ENCODE measurements at regions not wholly inside any gene's neighbourhood (a gene's known extent, or its start where the extent isn't known, plus 50 kb on each side); places are given as distances from the start of the nearest gene placed in this dataset.

DNA sequence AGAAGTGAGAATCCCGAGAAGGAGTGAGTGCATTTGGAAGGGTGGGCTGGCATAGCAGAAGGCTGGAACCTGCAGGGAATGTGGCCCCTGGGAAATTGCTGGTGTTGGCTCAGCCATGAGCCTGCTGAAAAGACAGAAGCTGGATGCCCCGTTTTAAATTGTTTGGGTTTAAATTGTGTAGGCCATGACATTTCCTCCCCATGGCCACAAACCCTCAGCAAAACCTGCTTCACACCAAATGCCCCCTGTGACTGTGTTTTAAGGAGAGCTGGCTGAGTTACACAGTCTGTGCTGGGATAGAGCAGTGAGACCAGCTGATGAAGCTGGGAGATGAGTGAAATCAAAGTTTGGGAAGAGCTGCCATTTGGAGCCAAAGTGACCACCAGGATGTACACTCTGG is 216.3 kb upstream of the RGMA start:
- FAIRE-seq: no peak
- TF ChIP-seq POLR2A (IDR thresholded peaks at IDR 0.05; ENCODE audit: low read depth, low read length) (no peak), POLR2AphosphoS5 (IDR thresholded peaks at IDR 0.05; ENCODE audit: low read depth, low read length) (no peak), TAF1 (IDR thresholded peaks at IDR 0.05; ENCODE audit: borderline replicate concordance, low read depth, low read length) (no peak)
- DNase-seq (ENCODE audit: insufficient read length): no peak

DNA sequence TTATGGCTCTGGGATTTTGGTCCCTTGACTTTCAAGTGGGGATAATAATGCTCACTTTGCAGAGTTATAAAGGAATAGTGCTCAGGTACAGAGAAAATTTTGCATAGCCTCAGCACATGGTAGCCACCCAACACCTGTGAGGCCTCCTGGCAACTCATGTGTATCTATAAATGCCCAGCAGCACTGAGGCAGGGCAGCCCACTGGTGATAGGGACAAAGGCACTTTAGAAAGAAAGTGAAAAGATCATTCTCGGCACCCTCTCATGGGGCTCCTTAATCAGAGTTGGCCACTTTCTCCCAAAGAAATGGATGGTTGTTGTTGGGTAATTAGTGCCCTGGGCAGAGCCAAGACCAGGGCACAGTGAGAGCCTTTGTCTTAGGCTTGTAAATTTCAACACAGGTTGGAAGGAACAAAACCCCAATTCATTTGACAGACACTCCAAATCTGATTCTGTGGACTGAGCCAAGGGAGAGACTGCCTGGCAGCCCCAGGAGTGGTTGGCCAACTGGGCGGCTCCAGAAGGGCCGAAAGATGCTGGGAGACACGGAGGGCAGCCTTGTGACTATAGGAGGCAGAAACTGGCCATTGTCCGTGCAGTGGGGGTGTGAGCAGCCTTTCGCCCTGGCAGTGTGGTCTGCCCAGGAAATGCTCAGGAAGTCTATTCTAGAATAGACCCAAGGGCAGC is 213.2 kb upstream of the RGMA start:
- no peak for TF ChIP-seq POLR2A (IDR thresholded peaks at IDR 0.05; ENCODE audit: low read depth, low read length)
- TF ChIP-seq POLR2AphosphoS5 (IDR thresholded peaks at IDR 0.05; ENCODE audit: low read depth, low read length): no peak
- TF ChIP-seq TAF1 (IDR thresholded peaks at IDR 0.05; ENCODE audit: borderline replicate concordance, low read depth, low read length): no peak
- DNase-seq (ENCODE audit: insufficient read length) (no peak), FAIRE-seq (no peak)

DNA sequence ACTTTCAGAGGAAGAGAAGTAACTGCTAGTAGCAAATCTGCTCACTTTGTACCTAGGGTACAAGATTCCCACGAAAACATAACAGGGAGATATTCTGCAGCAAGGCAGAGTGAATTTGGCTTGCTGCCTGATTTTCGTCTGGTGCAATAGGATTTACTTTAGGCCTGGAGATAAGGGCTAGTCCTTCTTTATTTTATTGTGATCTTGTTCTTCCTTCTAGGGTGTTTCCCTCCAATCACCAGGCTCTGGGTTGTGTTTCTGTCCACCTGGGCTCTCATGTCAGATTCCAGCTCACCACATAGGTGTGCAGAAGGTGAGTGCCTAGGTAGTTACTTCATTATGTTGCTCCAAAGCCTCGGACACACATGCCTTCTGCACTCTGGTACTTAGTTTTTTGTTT is 211.8 kb upstream of the RGMA start:
- no peak for FAIRE-seq
- TF ChIP-seq POLR2A (IDR thresholded peaks at IDR 0.05; ENCODE audit: low read depth, low read length): no peak
- no peak for TF ChIP-seq TAF1 (IDR thresholded peaks at IDR 0.05; ENCODE audit: borderline replicate concordance, low read depth, low read length)
- TF ChIP-seq POLR2AphosphoS5 (IDR thresholded peaks at IDR 0.05; ENCODE audit: low read depth, low read length): no peak
- no peak for DNase-seq (ENCODE audit: insufficient read length)

DNA sequence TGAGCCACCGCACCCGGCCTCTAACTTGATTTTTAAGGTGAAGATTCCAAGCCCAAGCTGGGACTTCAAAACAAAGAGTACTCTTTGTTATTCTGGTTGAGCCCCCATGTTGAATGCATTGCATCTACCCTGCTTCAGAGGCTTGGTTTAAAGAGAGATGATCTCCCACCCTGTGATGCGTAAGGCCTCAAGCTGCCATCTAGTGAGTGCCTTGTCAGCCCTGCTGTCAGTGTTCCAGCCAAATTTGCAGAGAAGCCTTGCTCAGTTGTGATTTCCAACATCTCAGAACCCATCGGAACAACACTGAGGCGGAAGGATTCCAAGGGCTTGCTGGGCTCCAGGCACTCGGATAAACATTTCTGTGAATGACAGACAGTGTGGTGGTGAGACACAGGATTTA is 210.7 kb upstream of the RGMA start:
- FAIRE-seq: no peak
- TF ChIP-seq TAF1 (IDR thresholded peaks at IDR 0.05; ENCODE audit: borderline replicate concordance, low read depth, low read length): no peak
- TF ChIP-seq POLR2A (IDR thresholded peaks at IDR 0.05; ENCODE audit: low read depth, low read length): no peak
- no peak for TF ChIP-seq POLR2AphosphoS5 (IDR thresholded peaks at IDR 0.05; ENCODE audit: low read depth, low read length)
- no peak for DNase-seq (ENCODE audit: insufficient read length)

DNA sequence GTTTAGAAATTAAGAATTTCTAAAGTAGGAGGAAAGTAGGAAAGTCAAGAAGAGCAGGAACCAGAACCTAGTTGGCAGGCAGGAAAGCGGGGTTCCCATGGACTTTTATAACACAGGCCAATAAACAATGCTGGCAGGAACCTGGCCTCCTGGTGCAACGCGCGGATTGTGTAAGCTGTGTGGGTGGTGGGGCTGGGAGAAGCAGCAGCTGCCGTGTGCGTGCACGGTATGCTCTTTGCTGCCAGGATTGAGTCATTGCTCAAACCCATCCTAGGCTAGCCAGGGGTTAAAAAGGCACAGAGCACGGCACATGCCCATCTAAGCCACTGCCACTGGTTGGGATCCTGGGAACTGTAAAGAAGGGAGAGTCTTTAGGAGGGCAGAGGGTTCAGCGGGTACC is 209.9 kb upstream of the RGMA start:
- DNase-seq (ENCODE audit: insufficient read length) (no peak), FAIRE-seq (no peak)
- TF ChIP-seq TAF1 (IDR thresholded peaks at IDR 0.05; ENCODE audit: borderline replicate concordance, low read depth, low read length): no peak
- no peak for TF ChIP-seq POLR2A (IDR thresholded peaks at IDR 0.05; ENCODE audit: low read depth, low read length)
- TF ChIP-seq POLR2AphosphoS5 (IDR thresholded peaks at IDR 0.05; ENCODE audit: low read depth, low read length): no peak

DNA sequence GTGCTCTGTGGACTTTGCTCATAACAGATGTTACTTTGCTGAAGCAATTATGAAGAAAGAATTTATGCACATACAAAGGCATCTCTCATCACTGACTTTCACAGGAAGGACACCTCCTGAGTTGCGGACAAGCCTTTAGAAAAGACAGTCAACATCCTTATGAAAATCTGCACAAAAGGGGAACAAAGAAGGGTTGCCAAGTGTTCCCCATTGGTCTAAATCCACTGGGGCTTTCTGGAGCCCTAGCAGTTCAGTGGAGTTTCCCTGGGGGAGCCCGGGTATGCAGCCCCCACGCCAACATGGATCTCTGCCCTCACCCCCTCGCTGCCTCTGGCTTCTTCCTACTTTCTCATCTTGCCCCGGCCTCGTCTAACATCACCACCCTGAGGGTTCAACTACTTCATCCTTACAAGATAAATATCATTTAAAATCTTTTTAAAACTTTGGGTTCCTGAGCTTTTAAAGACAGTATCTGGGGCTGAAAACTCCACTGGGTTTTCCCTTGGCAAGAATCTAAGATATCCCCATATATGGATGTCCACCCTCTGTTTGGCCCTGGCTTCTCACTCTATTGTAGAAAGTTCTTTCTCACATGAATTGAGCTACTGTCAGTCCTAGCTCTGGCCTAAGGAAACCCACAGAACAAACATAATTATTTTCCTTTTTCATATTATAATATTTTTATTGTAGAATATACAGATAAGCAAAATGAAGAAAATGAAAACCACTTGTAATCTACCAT is 207.9 kb upstream of the RGMA start:
- FAIRE-seq: no peak
- no peak for DNase-seq (ENCODE audit: insufficient read length)
- no peak for TF ChIP-seq POLR2AphosphoS5 (IDR thresholded peaks at IDR 0.05; ENCODE audit: low read depth, low read length)
- no peak for TF ChIP-seq POLR2A (IDR thresholded peaks at IDR 0.05; ENCODE audit: low read depth, low read length)
- TF ChIP-seq TAF1 (IDR thresholded peaks at IDR 0.05; ENCODE audit: borderline replicate concordance, low read depth, low read length): no peak

DNA sequence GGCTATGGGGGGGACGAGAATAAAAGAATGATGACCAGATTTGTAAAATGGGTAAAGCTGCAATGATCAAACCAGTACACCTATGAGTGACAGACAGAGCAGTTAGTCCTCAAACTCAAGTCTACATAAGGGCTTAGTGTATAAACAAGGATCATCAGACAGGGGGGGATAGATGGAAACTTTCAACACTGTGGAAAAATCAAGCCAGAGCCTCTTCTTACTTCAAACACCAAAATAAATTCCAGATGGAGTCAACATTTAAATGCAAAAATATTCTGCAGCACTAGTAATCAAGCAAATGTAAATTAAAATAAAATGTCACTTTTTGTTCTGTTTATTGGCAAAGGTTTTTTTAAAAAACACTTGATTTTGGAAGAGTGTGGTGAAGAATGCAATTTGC is 205.9 kb upstream of the RGMA start:
- no peak for TF ChIP-seq POLR2A (IDR thresholded peaks at IDR 0.05; ENCODE audit: low read depth, low read length)
- no peak for TF ChIP-seq POLR2AphosphoS5 (IDR thresholded peaks at IDR 0.05; ENCODE audit: low read depth, low read length)
- no peak for TF ChIP-seq TAF1 (IDR thresholded peaks at IDR 0.05; ENCODE audit: borderline replicate concordance, low read depth, low read length)

DNA sequence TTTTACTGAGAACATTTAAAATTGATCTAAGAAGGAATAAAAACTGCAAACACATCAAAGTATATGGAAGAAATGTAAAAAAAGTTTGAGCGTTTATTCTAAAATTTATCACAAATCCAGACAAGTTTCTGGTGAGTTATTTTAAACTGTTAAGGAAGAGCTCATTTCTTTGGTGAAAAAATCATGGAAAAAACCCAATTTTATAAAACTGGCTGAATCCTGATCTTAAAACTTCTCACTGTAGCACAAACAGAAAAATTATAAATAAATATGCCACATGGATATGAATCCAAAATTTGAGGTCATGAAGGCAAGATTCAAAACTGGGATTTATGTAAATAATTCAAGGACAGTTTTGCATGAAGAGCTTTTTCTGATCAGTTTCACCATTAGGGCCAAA is 205.1 kb upstream of the RGMA start:
- FAIRE-seq: no peak
- TF ChIP-seq POLR2AphosphoS5 (IDR thresholded peaks at IDR 0.05; ENCODE audit: low read depth, low read length) (no peak), POLR2A (IDR thresholded peaks at IDR 0.05; ENCODE audit: low read depth, low read length) (no peak), TAF1 (IDR thresholded peaks at IDR 0.05; ENCODE audit: borderline replicate concordance, low read depth, low read length) (no peak)
- no peak for DNase-seq (ENCODE audit: insufficient read length)

More for the DNA sequence above, 205.9 kb upstream of the RGMA start:
- DNase-seq (ENCODE audit: insufficient read length): no peak
- no peak for FAIRE-seq

DNA sequence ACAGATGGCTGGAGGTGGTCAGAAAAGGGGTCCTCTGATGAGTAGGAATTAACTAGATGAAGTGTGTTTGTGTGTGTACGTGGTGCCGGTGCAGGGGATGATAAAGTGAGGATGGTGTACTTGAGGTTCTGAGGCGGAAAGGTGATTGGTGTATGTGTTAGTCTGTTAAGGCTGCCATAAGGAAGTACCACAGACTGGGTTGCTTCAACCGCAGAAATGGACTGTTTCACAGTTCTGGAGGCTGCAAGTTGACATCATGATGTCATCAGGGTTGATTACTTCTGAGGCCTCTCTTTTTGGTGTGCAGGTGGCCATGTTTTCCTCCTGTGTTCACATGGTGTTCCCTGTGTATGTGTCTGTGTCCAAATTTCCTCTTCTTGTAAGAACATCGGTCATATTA is 202.4 kb upstream of the RGMA start:
- DNase-seq (ENCODE audit: insufficient read length) (no peak), FAIRE-seq (no peak)
- TF ChIP-seq POLR2A (IDR thresholded peaks at IDR 0.05; ENCODE audit: low read depth, low read length) (no peak), TAF1 (IDR thresholded peaks at IDR 0.05; ENCODE audit: borderline replicate concordance, low read depth, low read length) (no peak), POLR2AphosphoS5 (IDR thresholded peaks at IDR 0.05; ENCODE audit: low read depth, low read length) (no peak)

DNA sequence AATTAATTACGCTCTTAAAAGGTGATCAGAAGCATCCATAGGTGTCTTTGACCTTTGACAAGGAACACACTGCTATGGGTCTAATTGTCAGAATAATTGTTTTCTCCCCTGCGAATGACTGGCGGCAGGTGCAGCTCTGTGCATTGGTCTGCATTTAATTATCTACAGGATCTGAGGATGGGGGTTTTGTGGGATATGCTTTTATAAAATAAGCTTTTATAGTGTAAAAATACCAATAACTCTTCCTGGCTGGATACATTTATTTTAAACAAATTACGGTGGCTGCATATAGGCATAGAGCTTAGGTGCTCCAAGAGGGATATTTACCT is 201.6 kb upstream of the RGMA start:
- TF ChIP-seq POLR2A (IDR thresholded peaks at IDR 0.05; ENCODE audit: low read depth, low read length): no peak
- TF ChIP-seq POLR2AphosphoS5 (IDR thresholded peaks at IDR 0.05; ENCODE audit: low read depth, low read length): no peak
- no peak for TF ChIP-seq TAF1 (IDR thresholded peaks at IDR 0.05; ENCODE audit: borderline replicate concordance, low read depth, low read length)

DNA sequence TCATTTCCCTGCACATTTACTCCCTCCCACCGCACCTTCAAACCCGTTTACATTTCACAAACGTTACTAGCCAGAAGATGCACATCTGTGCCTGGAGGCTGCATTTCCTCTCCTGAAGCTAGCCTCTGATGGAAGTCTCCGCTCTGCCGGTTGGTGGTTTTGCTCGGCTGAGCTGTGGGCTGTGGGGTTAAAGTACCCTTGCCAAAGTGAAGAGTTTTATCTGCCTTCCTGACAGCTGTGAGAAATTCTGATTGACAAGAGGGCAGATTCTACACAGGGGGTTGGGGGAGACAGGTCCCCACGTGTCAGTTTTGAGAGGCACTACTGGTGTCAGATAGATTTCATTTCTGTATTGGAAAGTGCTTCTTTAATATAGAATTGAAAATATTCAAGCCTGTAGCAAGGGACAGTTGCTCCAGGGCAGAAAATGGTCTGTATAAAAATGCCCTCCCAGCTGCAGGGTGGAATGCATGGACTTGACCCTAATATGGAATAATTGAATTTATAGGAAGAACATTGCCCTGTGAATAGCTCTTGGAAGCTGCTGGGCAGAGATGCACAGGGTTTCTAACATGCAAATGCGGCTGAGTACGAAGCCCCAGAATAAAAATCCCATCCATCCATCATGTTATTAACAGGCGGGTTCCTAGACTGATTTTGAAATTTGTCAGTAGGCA is 201.1 kb upstream of the RGMA start:
- no peak for TF ChIP-seq TAF1 (IDR thresholded peaks at IDR 0.05; ENCODE audit: borderline replicate concordance, low read depth, low read length)
- no peak for TF ChIP-seq POLR2A (IDR thresholded peaks at IDR 0.05; ENCODE audit: low read depth, low read length)
- no peak for TF ChIP-seq POLR2AphosphoS5 (IDR thresholded peaks at IDR 0.05; ENCODE audit: low read depth, low read length)
- DNase-seq (ENCODE audit: insufficient read length) (no peak), FAIRE-seq (no peak)

More for the DNA sequence above, 201.6 kb upstream of the RGMA start:
- FAIRE-seq: no peak
- DNase-seq (ENCODE audit: insufficient read length): no peak
